Suprapubic skin (tissue), 4 donors: ENCODE measurements at regions not wholly inside any gene's neighbourhood (a gene's known extent, or its start where the extent isn't known, plus 50 kb on each side); places are given as distances from the start of the nearest gene placed in this dataset.

ENCODE experiments used
- DNase-seq, 2 donors: peaks; one replicate each; pipeline ENCODE4 v3.0.0-alpha.2; 2019; ENCODE audit warnings: low spot score in 2 of 2
- H3K27ac ChIP-seq: fragments of 200-600 bp; sonication (generic); one replicate; pipeline ENCODE4 v1.5.1; 2019
- H3K27me3 ChIP-seq: fragments of 200-600 bp; sonication (generic); one replicate; pipeline ENCODE4 v1.5.1; 2019
- H3K36me3 ChIP-seq: fragments of 200-600 bp; sonication (generic); one replicate; pipeline ENCODE4 v1.5.1; 2019
- H3K4me1 ChIP-seq: fragments of 200-600 bp; sonication (generic); one replicate; pipeline ENCODE4 v1.5.1; 2019
- H3K4me3 ChIP-seq: fragments of 200-600 bp; sonication (generic); one replicate; pipeline ENCODE4 v1.5.1; 2019; ENCODE audit warnings: mild to moderate bottlenecking
- H3K9me3 ChIP-seq: fragments of 200-600 bp; sonication (generic); one replicate; pipeline ENCODE4 v1.5.1; 2019
- CTCF ChIP-seq, 2 donors: fragments of 200-600 bp in 1 of 2; fragments of 450-650 bp in 1 of 2; sonication (generic) in 1 of 2; IDR thresholded peaks; one replicate each; pipeline ENCODE4 v1.5.1; 2016 to 2019; ENCODE audit warnings: antibody characterized with exemption in 2 of 2, mild to moderate bottlenecking in 1 of 2, moderate library complexity in 1 of 2
- EP300 ChIP-seq: sonication (generic); formaldehyde crosslinking; IDR thresholded peaks from one replicate; pipeline ENCODE4 v1.6.1; 2017; ENCODE audit warnings: antibody characterized with exemption
- POLR2A ChIP-seq, 2 donors: fragments of 450-650 bp; IDR thresholded peaks; one replicate each; pipeline ENCODE4 v1.6.1; 2017; ENCODE audit warnings: antibody characterized with exemption in 2 of 2, mild to moderate bottlenecking in 2 of 2, moderate library complexity in 2 of 2
- POLR2AphosphoS5 ChIP-seq, 3 donors: sonication (generic); formaldehyde crosslinking; IDR thresholded peaks; one replicate each; pipeline ENCODE4 v1.6.1; 2017; ENCODE audit warnings: antibody characterized with exemption in 3 of 3
- WGBS: methylation state at CpG from one replicate; pipeline ENCODE4 v1.1.5; 2018; 5-methylcytosine and 5-hydroxymethylcytosine counted together

- H3K4me3 ChIP-seq = no peak overlapping the region
- no peak overlapping the region for H3K27ac ChIP-seq
- H3K9me3 ChIP-seq = no peaks in the 10 kb centered on the region
- H3K36me3 ChIP-seq = no peaks in the 10 kb centered on the region
- TF ChIP-seq POLR2AphosphoS5 (IDR thresholded peaks at IDR 0.05) = no peak
- TF ChIP-seq CTCF (IDR thresholded peaks at IDR 0.05) = no peak
- TF ChIP-seq POLR2A (IDR thresholded peaks at IDR 0.05) = no peak
- TF ChIP-seq EP300 = no peak
- peaks cover 4% of the 10 kb centered on the region for H3K27me3 ChIP-seq
- WGBS = 33% methylated on average over 3 of the region's 3 CpGs
- DNase-seq = no peak
- H3K4me1 ChIP-seq = no peaks in the 10 kb centered on the region
Observed at GRCh38 chr15:79516155-79516554, 84.0 kb downstream of the MINAR1 start.

GRCh38 chr15:79516646-79517045, 84.5 kb downstream of the MINAR1 start:
- no peak overlapping the region for H3K27ac ChIP-seq
- H3K9me3 ChIP-seq = no peaks in the 10 kb centered on the region
- DNase-seq = no peak
- H3K36me3 ChIP-seq = no peaks in the 10 kb centered on the region
- H3K4me1 ChIP-seq = no peaks in the 10 kb centered on the region
- peaks cover 4% of the 10 kb centered on the region for H3K27me3 ChIP-seq
- TF ChIP-seq CTCF (IDR thresholded peaks at IDR 0.05) = no peak
- TF ChIP-seq POLR2AphosphoS5 (IDR thresholded peaks at IDR 0.05) = no peak
- no peak for TF ChIP-seq EP300
- TF ChIP-seq POLR2A (IDR thresholded peaks at IDR 0.05) = no peak
- 94% methylated on average over 3 of the region's 3 CpGs for WGBS
- H3K4me3 ChIP-seq = no peak overlapping the region

- Histone ChIP-seq H3K36me3 (no peaks in the 10 kb centered on the region), H3K9me3 (no peaks in the 10 kb centered on the region), H3K4me3 (no peak overlapping the region), H3K27me3 (peaks cover 4% of the 10 kb centered on the region), H3K4me1 (no peaks in the 10 kb centered on the region), H3K27ac (no peak overlapping the region)
- 77% methylated on average over 3 of the region's 3 CpGs for WGBS
- TF ChIP-seq CTCF (IDR thresholded peaks at IDR 0.05) (no peak), POLR2AphosphoS5 (IDR thresholded peaks at IDR 0.05) (no peak), EP300 (no peak), POLR2A (IDR thresholded peaks at IDR 0.05) (no peak)
- no peak for DNase-seq
Observed at GRCh38 chr15:79519628-79520027, 87.5 kb downstream of the MINAR1 start.

- no peak for DNase-seq
- WGBS = 73% methylated on average over 2 of the region's 2 CpGs
Observed at GRCh38 chr15:79520654-79521053, 88.5 kb downstream of the MINAR1 start.

GRCh38 chr15:79522656-79523055, 90.5 kb downstream of the MINAR1 start:
- no peak for TF ChIP-seq POLR2A (IDR thresholded peaks at IDR 0.05)
- Histone ChIP-seq H3K36me3 (no peaks in the 10 kb centered on the region), H3K4me1 (no peaks in the 10 kb centered on the region), H3K27ac (no peak overlapping the region), H3K9me3 (no peaks in the 10 kb centered on the region), H3K27me3 (peaks cover 7% of the 10 kb centered on the region), H3K4me3 (no peak overlapping the region)
- no peak for DNase-seq
- 87% methylated on average over 2 of the region's 2 CpGs for WGBS

More at GRCh38 chr15:79520654-79521053, 88.5 kb downstream of the MINAR1 start:
- Histone ChIP-seq H3K27me3 (peaks cover 4% of the 10 kb centered on the region), H3K27ac (no peak overlapping the region), H3K9me3 (no peaks in the 10 kb centered on the region), H3K36me3 (no peaks in the 10 kb centered on the region), H3K4me1 (no peaks in the 10 kb centered on the region), H3K4me3 (no peak overlapping the region)
- no peak for TF ChIP-seq CTCF (IDR thresholded peaks at IDR 0.05)
- no peak for TF ChIP-seq POLR2A (IDR thresholded peaks at IDR 0.05)
- TF ChIP-seq POLR2AphosphoS5 (IDR thresholded peaks at IDR 0.05) = no peak
- TF ChIP-seq EP300 = no peak

- no peak for DNase-seq
- H3K27me3 ChIP-seq = peaks cover 7% of the 10 kb centered on the region
- WGBS = 58% methylated on average over 3 of the region's 3 CpGs
- H3K36me3 ChIP-seq = no peaks in the 10 kb centered on the region
- H3K4me1 ChIP-seq = no peaks in the 10 kb centered on the region
- TF ChIP-seq EP300 (no peak), POLR2AphosphoS5 (IDR thresholded peaks at IDR 0.05) (no peak), POLR2A (IDR thresholded peaks at IDR 0.05) (no peak), CTCF (IDR thresholded peaks at IDR 0.05) (no peak)
- no peak overlapping the region for H3K4me3 ChIP-seq
- no peak overlapping the region for H3K27ac ChIP-seq
- no peaks in the 10 kb centered on the region for H3K9me3 ChIP-seq
Observed at GRCh38 chr15:79523266-79523665, 91.1 kb downstream of the MINAR1 start.
